HFF-Myc (cell line): ENCODE measurements at regions not wholly inside any gene's neighbourhood (a gene's known extent, or its start where the extent isn't known, plus 50 kb on each side); places are given as distances from the start of the nearest gene placed in this dataset.

ENCODE experiments used
- DNase-seq: peaks from one replicate; pipeline ENCODE4 v3.0.0-alpha.2; 2011; ENCODE audit warnings: low read depth; ENCODE audit errors: extremely low read depth
- H3K4me3 ChIP-seq: replicated peaks from 2 replicates; pipeline ENCODE4 v1.5.1; 2011; ENCODE audit warnings: low read depth, mild to moderate bottlenecking, control low read depth, low read length
- CTCF ChIP-seq: IDR thresholded peaks from 2 replicates; pipeline ENCODE4 v1.5.1; 2012; ENCODE audit warnings: mild to moderate bottlenecking, low read depth, low read length, control low read depth; ENCODE audit errors: missing control alignments

GRCh38 chr2:60319031-60319547 lies 234.4 kb downstream of the BCL11A start:
- no peak overlapping the region for H3K4me3 ChIP-seq
- no peak for DNase-seq
- TF ChIP-seq CTCF, result no peak

GRCh38 chr2:60318544-60318943 lies 234.9 kb downstream of the BCL11A start:
- H3K4me3 ChIP-seq, result no peak overlapping the region
- TF ChIP-seq CTCF, result no peak
- DNase-seq, result no peak

- H3K4me3 ChIP-seq, result no peak overlapping the region
- no peak for DNase-seq
- TF ChIP-seq CTCF, result no peak
These were observed 235.6 kb downstream of the BCL11A start for GRCh38 chr2:60317844-60318243.

GRCh38 chr2:60317034-60317386 lies 236.4 kb downstream of the BCL11A start:
- TF ChIP-seq CTCF, result no peak
- no peak for DNase-seq
- no peak overlapping the region for H3K4me3 ChIP-seq

- no peak for DNase-seq
- TF ChIP-seq CTCF, result no peak
- H3K4me3 ChIP-seq, result no peak overlapping the region
These were observed 236.9 kb downstream of the BCL11A start for GRCh38 chr2:60316381-60317033.

GRCh38 chr2:60313470-60314172 lies 239.8 kb downstream of the BCL11A start:
- H3K4me3 ChIP-seq, result no peak overlapping the region
- TF ChIP-seq CTCF, result no peak
- no peak for DNase-seq

- TF ChIP-seq CTCF, result no peak
- no peak overlapping the region for H3K4me3 ChIP-seq
- DNase-seq, result no peak
These were observed 240.8 kb downstream of the BCL11A start for GRCh38 chr2:60312618-60313017.
